ENCODE measurements at regions not wholly inside any gene's neighbourhood (a gene's known extent, or its start where the extent isn't known, plus 50 kb on each side); places are given as distances from the start of the nearest gene placed in this dataset.

DNA sequence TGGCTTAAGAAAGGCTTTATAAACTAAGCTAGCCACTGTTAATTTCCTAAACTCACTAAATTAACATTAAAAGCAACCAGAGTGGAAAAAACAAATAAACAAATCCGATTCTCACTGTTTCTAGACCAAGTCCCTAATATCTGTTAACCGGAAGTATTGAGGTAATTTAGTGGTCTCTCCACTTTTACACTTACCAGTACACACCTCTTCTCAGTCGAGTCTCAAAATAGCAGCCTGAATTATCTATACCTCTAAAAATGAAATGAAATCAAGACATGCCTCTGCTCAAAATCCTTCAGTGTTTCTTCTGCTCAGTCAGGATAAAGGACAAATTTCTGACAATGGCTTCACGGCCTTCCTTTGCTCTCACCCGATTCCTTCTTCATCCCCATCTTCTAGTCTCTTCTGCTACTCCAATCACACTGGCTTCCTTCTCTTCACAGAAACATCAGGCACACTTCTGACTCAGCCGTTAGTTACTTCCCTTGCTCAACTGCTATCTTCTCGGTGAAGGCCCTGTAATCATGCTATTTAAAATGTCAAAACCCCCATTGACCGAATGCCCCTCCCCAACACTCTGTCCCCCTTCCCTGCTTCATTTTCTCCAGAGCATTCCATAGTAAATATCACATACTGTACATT is 161.3 kb downstream of the KITLG start:
- DNase-seq, result no peak

- DNase-seq, result no peak
Observed at GRCh38 chr12:88419794-88420193, 160.5 kb downstream of the KITLG start.

- DNase-seq, result no peak
Observed at GRCh38 chr12:88420457-88420856, 159.8 kb downstream of the KITLG start.

GRCh38 chr12:88424791-88425730 is 155.2 kb downstream of the KITLG start:
- DNase-seq, result no peak

DNA sequence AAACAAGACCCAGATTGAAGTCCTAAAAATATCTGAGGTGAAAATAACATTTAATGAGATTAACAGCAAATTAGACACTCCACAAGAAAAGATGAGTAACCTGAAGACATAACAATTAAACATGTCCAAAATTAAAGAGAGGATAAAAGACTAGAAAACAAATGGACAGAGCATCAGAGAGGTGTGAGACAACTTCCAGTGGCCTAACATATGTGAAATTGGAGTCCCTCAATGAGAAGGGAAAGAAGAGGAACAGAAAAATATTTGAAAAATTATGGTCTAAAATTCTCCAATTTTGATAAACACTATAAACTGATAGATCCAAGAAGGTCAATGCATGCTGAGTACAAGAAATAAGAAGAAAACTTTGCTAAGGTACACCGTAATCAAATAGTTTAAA is 151.9 kb downstream of the KITLG start:
- no peak for DNase-seq

DNA sequence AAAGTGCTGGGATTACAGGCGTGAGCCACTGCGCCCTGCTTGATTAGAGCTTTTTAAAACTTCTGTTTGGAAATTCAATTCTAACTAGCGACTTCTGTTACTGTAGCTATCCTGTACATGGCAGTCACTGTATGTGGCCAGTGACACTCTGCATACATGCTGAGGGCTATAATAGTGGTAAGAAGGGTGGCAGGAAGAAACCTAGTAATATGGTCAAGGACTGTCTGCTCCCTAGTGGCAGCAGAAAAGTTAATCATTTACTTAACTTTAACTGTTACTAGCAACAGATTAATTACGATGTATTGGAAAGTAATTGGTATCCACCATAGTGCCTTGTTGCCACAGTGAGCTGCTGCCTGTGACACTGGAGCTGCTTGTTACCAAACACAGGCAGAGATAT is 149.0 kb downstream of the KITLG start:
- DNase-seq, result no peak

DNA sequence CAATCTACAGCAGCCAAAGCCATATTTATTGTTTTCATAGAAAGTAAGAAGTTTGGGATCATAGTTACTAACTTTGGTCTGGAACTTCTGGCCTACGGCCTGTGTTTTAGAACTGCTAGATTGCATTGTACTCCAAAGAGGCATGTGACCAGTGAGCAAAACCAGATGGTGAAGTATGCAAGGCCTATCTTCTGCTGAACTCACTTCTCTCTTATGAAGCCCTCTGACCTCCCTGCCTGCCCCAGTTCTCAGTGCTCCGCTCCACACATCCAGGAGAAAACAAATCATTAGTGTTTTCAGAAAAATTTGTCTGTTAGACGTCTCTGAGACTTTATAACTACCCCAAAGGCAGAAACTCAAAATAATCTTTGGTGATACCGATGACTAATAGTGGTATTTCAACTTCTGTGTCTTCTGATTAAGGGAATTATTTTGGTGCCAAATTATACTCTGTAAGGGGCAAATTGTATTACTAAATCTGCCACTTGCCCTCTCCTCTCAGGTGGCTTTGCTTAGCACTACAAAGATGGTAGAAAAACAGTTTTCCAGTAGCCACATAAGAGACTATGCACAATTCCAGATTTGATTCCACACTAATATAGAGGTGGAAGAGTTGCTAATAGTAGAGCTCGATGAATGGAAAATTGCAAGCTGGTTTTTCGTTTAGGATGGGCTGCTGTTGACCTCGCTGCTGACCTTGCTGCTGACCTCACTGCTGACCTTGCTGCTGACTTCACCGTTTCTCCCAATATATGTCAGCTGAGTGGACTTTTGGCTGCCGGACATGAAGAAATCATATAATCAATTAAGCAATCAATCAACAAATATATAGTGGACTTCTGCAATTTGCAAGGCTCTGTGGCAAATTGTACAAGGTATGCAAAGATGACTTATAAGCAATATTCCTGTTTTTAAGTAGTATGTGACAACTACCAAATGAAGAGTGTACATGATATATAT is 147.5 kb downstream of the KITLG start:
- DNase-seq, result no peak

DNA sequence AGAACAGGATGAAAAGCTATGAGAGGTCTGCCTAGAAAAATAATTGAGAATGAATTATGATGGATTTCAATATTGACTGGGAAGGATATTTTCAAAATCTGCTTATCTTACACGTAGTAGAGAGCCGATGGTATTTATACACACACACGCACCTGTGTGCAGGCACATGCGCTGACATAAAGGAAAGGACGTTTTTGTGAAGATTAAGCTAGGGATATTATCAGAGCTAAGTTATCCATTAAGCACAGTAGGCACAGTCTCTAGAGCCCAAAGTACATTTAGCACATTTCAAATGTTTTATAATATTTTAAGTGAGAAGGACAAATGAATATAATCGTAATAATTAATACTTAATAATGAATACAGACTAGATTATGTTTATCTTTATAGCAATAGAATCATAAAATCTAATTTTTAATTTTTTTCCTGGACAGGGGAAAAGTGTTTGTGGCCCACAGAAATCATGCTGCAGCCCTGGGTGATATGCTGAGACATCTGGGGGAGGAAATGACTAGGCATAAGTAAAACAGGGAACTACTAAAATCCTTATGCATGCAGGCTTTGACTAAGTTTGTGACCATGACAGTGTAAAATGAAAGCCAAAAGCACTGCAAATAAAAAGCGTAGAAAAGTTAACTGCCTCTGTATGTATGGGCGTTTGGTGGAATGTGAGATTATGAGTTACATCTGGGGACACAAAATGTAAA is 146.1 kb downstream of the KITLG start:
- no peak for DNase-seq

DNA sequence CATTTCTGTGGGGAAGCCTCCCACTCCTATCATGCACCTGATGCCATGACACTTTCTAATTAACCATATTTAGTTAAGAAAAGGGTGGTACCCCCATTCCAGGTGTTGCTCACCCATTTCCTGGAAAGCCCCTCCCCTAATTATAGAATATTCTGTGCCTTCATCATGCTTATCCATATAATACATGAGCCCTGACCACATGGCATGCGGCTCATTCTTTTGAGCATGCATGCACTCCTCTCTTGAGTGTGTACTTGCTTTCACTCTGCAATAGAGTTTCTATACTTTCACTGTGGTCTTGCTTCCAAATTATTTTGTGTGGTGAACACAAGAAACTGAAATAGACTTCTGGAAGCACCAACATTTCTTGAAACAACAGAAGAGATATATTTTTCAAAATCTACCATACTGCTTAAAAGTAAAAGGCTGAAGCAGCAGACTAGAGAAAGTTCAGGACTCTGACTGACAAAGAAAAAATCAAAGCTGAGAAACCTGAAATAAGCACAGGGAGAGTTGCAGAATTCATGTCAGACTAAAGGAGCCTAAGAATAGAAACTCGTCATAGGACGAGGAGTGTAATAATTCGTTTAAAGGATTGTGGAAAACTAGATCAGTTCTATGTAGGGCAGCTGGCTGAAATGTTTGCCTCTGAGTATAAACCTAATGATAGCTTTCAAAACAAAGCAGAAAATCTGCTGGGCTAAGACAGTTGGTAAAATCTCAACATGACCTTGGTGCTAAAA is 144.8 kb downstream of the KITLG start:
- DNase-seq, result no peak

DNA sequence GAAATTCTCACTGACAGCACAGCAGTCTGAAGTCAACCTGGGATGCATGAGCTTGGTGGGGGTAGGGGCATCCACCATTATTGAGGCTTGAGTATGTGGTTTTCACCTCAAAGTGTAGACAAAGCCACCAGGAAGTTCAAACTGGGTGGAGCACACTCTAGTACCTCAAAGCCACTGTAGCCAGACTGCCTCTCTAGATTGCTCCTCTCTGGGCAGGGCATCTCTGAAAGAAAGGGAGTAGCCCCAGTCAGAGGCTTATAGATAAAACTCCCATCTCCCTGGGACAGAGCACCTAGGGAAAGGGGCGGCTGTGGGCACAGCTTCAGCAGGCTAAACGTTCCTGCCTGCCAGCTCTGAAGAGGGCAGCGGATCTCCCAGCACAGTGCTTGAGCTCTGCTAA is 143.0 kb downstream of the KITLG start:
- no peak for DNase-seq
